HCT116 (cell line): ENCODE measurements at regions not wholly inside any gene's neighbourhood (a gene's known extent, or its start where the extent isn't known, plus 50 kb on each side); places are given as distances from the start of the nearest gene placed in this dataset.

ENCODE experiments used
- SIN3A ChIP-seq: IDR thresholded peaks from 2 replicates; pipeline ENCODE4 v1.6.1; 2012; ENCODE audit warnings: low read depth
- YY1 ChIP-seq: IDR thresholded peaks from 2 replicates; pipeline ENCODE4 v1.6.1; 2011; ENCODE audit warnings: low read length, low read depth, moderate library complexity, mild to moderate bottlenecking; ENCODE audit not compliant: insufficient replicate concordance; ENCODE audit errors: extremely low read depth
- TF ChIP-seq, protein P1 (sequence below), 3 experiments: fragments of 200-600 bp in 1 of 3; sonication (generic) in 1 of 3; IDR thresholded peaks in 2 of 3; conservative IDR thresholded peaks in 1 of 3; 2 replicates each; pipeline ENCODE4 v1.5.1; 2012 to 2017; ENCODE audit warnings: low read depth in 2 of 3, low read length in 2 of 3, antibody characterized with exemption in 1 of 3, borderline replicate concordance in 1 of 3, control low read depth in 1 of 3, mild to moderate bottlenecking in 1 of 3, mixed read lengths in 1 of 3, mixed run types in 1 of 3, moderate library complexity in 1 of 3; ENCODE audit not compliant: insufficient read depth in 1 of 3

DNA sequence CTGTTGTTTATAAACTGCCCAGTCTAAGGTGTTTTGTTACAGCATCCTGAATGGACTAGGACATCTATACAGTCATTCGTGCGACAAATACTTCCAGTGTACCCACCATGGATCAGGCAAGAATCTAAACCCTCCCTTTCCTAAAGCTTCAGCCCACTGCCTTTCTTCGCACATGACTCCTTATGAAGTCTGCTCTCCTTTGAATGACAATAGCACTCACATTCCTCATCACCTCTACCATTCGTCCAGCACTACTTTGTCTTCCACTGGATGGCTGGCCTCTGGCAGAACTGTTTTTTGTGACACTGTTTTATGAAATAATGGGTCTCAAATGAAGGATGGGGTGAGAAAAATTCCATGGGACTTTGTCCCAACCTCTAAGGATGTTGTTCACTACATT lies 89.8 kb upstream of the LIN7C start:
- TF ChIP-seq, protein P1, sequence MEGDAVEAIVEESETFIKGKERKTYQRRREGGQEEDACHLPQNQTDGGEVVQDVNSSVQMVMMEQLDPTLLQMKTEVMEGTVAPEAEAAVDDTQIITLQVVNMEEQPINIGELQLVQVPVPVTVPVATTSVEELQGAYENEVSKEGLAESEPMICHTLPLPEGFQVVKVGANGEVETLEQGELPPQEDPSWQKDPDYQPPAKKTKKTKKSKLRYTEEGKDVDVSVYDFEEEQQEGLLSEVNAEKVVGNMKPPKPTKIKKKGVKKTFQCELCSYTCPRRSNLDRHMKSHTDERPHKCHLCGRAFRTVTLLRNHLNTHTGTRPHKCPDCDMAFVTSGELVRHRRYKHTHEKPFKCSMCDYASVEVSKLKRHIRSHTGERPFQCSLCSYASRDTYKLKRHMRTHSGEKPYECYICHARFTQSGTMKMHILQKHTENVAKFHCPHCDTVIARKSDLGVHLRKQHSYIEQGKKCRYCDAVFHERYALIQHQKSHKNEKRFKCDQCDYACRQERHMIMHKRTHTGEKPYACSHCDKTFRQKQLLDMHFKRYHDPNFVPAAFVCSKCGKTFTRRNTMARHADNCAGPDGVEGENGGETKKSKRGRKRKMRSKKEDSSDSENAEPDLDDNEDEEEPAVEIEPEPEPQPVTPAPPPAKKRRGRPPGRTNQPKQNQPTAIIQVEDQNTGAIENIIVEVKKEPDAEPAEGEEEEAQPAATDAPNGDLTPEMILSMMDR (IDR thresholded peaks at IDR 0.05 in 2 of 3, conservative IDR thresholded peaks at IDR 0.05 in 1 of 3; ENCODE audit: borderline replicate concordance in 1 of 3, insufficient read depth in 1 of 3, low read depth in 2 of 3, low read length in 2 of 3): no peak
- TF ChIP-seq SIN3A (no peak), YY1 (no peak)
